ENCODE measurements at regions not wholly inside any gene's neighbourhood (a gene's known extent, or its start where the extent isn't known, plus 50 kb on each side); places are given as distances from the start of the nearest gene placed in this dataset.

- DNase-seq (ENCODE audit: low spot score): peak; percentile 59
Observed at GRCh38 chr5:35478856-35479682, 138.6 kb upstream of the SPEF2 start.

DNA sequence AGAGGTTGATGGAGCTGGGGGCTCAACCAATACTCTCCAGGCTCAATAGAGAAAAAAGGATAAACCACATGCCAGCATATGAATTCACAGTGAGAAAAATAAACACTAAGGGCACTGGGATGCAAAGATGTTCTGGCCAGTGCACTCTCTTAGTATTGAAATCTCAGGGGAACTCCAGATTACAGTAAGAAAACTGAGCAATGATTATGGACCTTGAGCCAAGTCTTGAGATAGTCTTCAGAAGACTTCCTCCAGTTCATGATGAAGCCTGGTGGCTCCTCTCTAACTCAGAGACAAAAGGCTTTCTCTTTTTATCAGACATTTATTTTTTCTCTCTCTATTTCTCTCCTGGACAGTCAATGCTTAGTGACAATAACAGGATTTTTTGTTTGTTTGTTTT is 139.8 kb upstream of the SPEF2 start:
- no peak for DNase-seq (ENCODE audit: low spot score)

- DNase-seq (ENCODE audit: low spot score): no peak
Observed at GRCh38 chr5:35477321-35477720, 140.3 kb upstream of the SPEF2 start.

GRCh38 chr5:35476797-35477196 is 140.9 kb upstream of the SPEF2 start:
- no peak for DNase-seq (ENCODE audit: low spot score)

- DNase-seq (ENCODE audit: low spot score): no peak
Observed at GRCh38 chr5:35476036-35476435, 141.6 kb upstream of the SPEF2 start.

GRCh38 chr5:35473589-35473988 is 144.1 kb upstream of the SPEF2 start:
- DNase-seq (ENCODE audit: low spot score): no peak

- peak; percentile 31 for DNase-seq (ENCODE audit: low spot score)
Observed at GRCh38 chr5:35470866-35471265, 146.8 kb upstream of the SPEF2 start.

DNA sequence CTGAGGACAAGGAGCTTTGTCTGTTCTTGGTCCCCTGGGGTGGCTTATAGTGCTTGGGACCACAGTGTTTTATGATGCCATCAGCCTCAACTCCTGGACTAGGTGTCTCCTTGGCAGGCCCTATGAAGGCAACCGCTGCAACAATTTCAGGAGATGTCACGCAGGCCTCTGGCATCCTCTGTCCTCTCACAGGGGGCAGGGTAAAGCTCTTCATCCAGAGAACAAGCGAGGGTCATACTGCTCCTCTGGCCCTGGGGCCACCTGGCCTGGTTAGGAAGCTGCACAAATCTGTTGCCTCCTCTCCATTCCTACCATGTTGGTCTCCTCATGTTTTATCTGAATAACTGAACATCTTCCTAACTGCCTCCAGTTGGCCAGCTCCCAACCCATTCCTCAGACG is 148.9 kb upstream of the SPEF2 start:
- no peak for DNase-seq (ENCODE audit: low spot score)

DNA sequence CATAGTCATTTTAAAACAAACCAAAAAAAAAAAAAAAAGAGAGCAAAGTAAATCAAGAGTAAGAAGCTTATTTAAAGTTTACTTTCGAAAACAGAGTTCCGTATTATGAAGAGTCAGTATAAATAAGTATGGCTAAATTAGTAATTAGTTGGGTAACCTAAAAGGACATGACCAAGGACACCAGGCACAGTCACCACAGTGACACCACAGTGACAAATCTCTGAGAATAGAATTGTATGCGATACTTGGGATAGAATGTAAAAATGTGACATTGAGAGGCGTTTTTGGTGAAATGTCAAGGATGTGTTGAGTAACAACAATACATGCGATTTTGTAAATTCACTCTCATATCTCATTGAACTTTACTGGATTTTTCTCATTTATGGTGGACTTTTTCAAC is 150.9 kb upstream of the SPEF2 start:
- DNase-seq (ENCODE audit: low spot score): no peak

- no peak for DNase-seq (ENCODE audit: low spot score)
Observed at GRCh38 chr5:35464757-35465156, 152.9 kb upstream of the SPEF2 start.

- DNase-seq (ENCODE audit: low spot score): no peak
Observed at GRCh38 chr5:35461530-35461929, 156.1 kb upstream of the SPEF2 start.

DNA sequence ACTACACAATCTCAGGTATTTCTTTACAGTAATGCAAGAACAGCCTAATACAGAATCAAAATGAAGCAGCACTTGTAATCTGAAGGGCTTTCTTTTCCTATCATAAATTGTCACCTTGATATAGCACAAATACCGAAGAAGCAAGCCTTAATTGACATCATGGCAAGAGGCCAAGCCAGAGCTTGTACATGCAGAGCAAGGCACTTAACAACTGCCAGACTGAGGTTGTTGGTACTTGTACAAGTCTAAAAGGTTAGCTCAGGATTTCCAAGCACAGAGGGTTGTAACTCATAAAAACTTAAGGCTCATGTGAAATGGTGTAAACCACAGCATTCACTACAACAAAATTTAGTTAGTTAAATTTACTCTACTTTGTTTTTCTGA is 158.8 kb upstream of the SPEF2 start:
- no peak for DNase-seq (ENCODE audit: low spot score)

DNA sequence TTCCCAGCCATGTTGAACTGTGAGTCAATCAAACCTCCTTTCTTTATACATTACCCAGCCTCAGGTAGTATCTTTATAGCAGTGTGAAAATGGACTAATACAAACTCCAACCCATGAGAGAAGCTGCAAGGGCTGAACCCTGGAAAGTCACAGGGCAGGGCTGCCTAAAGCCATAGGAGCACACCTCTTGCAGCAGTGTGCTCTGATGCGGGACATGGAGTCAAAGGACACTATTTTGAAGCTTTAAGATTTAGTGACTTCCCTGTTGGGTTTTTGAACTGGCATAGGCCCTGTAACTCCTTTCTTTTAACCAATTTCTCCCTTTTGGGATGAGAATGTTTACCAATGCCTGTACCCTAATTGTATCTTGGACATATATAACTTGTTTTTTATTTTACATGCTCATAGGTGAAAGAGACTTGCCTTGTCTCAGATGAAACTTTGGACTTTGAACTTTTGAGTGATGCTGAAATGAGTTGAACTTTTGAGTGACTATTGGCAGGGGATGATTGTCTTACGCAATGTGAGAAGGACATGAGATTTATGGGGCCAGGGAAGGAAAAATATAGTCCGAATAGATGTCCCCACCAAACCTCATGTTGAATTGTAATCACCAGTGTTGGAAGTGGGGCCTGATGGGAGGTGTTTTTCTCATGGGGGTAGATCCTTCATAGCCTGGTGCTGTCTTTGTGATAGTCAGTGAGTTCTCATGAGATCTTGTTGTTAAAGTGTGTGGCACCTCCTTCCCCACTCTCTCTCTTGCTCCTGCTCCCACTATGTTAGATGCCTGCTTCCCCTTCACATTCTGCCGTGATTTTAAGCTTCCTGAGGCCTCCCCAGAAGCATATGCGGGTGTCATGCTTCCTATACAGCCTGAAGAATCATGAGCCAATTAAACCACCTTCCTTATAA is 159.5 kb upstream of the SPEF2 start:
- DNase-seq (ENCODE audit: low spot score): no peak

GRCh38 chr5:35456506-35456905 is 161.2 kb upstream of the SPEF2 start:
- no peak for DNase-seq (ENCODE audit: low spot score)

DNA sequence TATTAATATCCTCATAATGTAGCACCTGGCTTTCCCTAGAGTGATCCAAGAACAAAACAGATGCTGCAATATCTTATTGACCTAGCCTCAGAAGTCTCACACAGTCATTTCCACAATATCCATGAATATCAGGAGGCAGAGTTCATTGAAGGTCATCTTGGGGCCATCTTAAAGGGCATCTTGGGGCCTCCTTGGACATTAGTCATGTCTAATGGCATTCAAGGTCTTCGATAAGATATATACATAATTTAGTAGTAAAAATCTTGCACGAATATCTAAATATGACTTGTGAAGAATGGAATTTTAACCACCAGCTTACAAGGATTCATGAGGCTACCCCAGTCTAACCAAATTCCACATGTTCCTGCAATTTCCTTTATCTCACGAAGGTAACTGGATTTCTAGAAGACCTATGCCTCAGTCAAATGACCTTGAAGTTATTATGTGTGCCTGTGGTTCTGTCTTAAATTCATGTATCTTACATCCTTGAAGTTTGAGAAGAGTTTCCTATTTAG is 163.6 kb upstream of the SPEF2 start:
- DNase-seq (ENCODE audit: low spot score): no peak

- DNase-seq (ENCODE audit: low spot score): no peak
Observed at GRCh38 chr5:35443803-35444595, 173.7 kb upstream of the SPEF2 start.

DNA sequence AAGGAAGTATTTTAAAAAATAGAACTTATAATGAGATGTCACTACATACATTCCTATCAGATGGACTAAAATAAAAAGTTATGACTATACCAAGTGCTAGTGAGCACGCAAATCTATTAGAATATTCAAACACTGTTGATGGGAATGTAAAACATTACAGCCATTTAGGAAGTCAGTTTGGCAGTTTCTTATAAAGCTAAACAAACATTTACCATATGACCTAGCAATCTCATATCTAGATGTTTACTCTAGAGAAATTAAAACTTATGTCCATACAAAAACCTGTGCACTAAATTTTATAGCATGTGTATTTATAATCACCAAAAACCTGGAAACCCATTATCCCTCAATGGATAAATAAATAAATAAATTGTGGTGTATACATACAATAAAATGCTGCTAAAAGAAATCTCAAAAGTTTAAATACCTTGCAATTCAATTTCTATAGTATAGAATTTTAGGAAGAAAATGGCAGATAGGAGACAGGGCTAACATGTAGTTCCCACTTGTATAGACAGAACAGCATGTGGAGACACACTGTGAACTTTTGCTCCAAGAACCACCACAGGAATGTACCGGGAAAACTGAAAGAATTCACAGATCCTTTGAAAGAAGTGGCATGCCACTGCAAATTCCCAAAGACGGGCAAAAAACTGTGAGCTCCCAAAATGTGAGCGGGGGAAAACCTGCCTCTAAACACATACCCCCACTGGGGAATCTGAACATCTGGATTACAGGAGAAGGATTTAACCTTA is 174.6 kb upstream of the SPEF2 start:
- DNase-seq (ENCODE audit: low spot score): no peak

DNA sequence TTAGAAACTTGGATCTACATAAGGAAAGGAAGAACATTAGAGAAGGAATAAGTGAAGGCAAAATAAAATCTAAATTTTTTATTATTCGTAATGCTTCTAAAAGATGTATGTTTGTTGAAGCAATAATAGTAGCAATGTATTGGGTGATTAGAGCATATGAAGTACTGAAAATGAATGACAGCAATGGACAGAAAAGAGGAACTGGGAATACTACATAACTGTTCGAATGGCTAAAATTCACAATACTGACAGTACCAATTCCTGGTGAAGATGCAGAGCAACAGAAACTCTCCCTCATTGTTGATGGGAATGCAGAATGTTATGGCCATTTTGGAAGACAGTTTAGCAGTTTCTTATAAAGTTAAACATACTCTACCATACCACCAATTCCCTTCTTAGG is 177.3 kb upstream of the SPEF2 start:
- DNase-seq (ENCODE audit: low spot score): no peak

GRCh38 chr5:35438786-35439185 is 178.9 kb upstream of the SPEF2 start:
- no peak for DNase-seq (ENCODE audit: low spot score)

- no peak for DNase-seq (ENCODE audit: low spot score)
Observed at GRCh38 chr5:35438288-35438687, 179.4 kb upstream of the SPEF2 start.

DNA sequence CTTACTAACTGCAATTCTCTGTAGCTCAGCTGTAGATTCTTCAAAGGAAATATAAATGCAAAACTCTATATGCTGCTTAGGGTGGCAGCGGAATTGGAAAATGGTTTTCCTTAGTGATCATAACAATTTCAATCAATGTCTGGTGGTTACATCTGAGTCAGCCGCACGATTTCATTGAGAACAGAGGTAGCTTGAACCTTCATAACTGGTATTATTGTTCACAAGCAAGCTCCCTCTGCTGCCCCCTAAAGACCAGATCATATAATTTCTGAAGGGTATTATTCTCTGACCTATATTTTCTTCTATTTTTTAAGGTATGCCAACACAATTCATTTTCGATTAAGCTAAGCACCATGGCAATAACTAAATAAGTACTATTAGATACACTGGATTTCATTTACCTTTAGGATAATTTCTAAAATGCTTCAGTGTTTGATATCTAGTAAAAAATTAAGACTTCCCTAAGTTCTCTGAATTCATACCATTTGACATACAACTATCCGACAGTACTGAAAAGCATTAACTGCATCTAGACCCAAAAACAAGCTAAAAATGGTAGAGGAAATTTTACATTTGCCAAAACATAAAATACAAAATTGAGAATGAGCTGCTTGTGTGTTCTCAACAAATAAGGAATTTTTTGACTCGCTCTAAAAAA is 181.1 kb upstream of the SPEF2 start:
- peak; percentile 46 for DNase-seq (ENCODE audit: low spot score)

Measured in GM03348 (cell line).